NOMO-1 treated with DMSO at 0.1 percent for 48 hours (cell line): ENCODE measurements at regions not wholly inside any gene's neighbourhood (a gene's known extent, or its start where the extent isn't known, plus 50 kb on each side); places are given as distances from the start of the nearest gene placed in this dataset.
"Not testable (repeated sequence)": the region's sequence is repeated elsewhere in the genome, so short reads cannot be mapped to it uniquely, and the experiment has no call there.

Experiments used
- DNase-seq: peaks from one replicate; lab custom pipeline; 2025; ENCODE audit not compliant: unreplicated experiment; lab: John Stamatoyannopoulos, UW

GRCh38 chr11:92035488-92035887 lies 189.1 kb upstream of the FAT3 start:
- DNase-seq, result no peak

- not testable (repeated sequence) for DNase-seq
Measured at GRCh38 chr11:92027136-92027535, 197.5 kb upstream of the FAT3 start.

- DNase-seq, result no peak
Measured at GRCh38 chr11:92026664-92027063, 198.0 kb upstream of the FAT3 start.

GRCh38 chr11:92024788-92025187 lies 199.8 kb upstream of the FAT3 start:
- no peak for DNase-seq

- no peak for DNase-seq
Measured at GRCh38 chr11:92022499-92022898, 202.1 kb upstream of the FAT3 start.

- no peak for DNase-seq
Measured at GRCh38 chr11:92018332-92018731, 206.3 kb upstream of the FAT3 start.

GRCh38 chr11:92008249-92008648 lies 216.4 kb upstream of the FAT3 start:
- DNase-seq, result no peak

- DNase-seq, result no peak
Measured at GRCh38 chr11:92002568-92002967, 222.1 kb upstream of the FAT3 start.

GRCh38 chr11:91998481-91998880 lies 226.1 kb upstream of the FAT3 start:
- no peak for DNase-seq

GRCh38 chr11:91997226-91997625 lies 227.4 kb upstream of the FAT3 start:
- no peak for DNase-seq

- no peak for DNase-seq
Measured at GRCh38 chr11:91996526-91996925, 228.1 kb upstream of the FAT3 start.

- not testable (repeated sequence) for DNase-seq
Measured at GRCh38 chr11:91988443-91988842, 236.2 kb upstream of the FAT3 start.

GRCh38 chr11:91986218-91986617 lies 238.4 kb upstream of the FAT3 start:
- DNase-seq, result no peak

GRCh38 chr11:91984033-91984584 lies 240.5 kb upstream of the FAT3 start:
- DNase-seq, result no peak

- DNase-seq, result no peak
Measured at GRCh38 chr11:91981995-91982394, 242.6 kb upstream of the FAT3 start.

GRCh38 chr11:91979775-91980174 lies 244.8 kb upstream of the FAT3 start:
- no peak for DNase-seq

GRCh38 chr11:91978747-91979146 lies 245.9 kb upstream of the FAT3 start:
- DNase-seq, result no peak

GRCh38 chr11:91972665-91973266 lies 251.9 kb upstream of the FAT3 start:
- DNase-seq, result no peak

GRCh38 chr11:91970624-91971023 lies 254.0 kb upstream of the FAT3 start:
- DNase-seq, result no peak

- no peak for DNase-seq
Measured at GRCh38 chr11:91969486-91969885, 255.1 kb upstream of the FAT3 start.

GRCh38 chr11:91967691-91968045 lies 256.9 kb upstream of the FAT3 start:
- no peak for DNase-seq

- DNase-seq, result no peak
Measured at GRCh38 chr11:91967026-91967690, 257.5 kb upstream of the FAT3 start.

- DNase-seq, result no peak
Measured at GRCh38 chr11:91966368-91966767, 258.2 kb upstream of the FAT3 start.
